ENCODE measurements at regions not wholly inside any gene's neighbourhood (a gene's known extent, or its start where the extent isn't known, plus 50 kb on each side); places are given as distances from the start of the nearest gene placed in this dataset.

- H3K27ac ChIP-seq: no peak overlapping the region
- no peak overlapping the region for H3K4me3 ChIP-seq
- no peaks in the 10 kb centered on the region for H3K36me3 ChIP-seq
- no peak for DNase-seq
- ATAC-seq: no peak
- intact Hi-C loops (cut with DNase I): no loop called here
- H3K4me1 ChIP-seq: peaks cover 0 to 4% (median 0%) of the 10 kb centered on the region in 9 donors
- WGBS, 2 donors: 72 to 73% methylated on average over 5 of the region's 5 CpGs
- H3K9me3 ChIP-seq: no peaks in the 10 kb centered on the region
- H3K27me3 ChIP-seq: no peaks in the 10 kb centered on the region
- TF ChIP-seq, protein P1, sequence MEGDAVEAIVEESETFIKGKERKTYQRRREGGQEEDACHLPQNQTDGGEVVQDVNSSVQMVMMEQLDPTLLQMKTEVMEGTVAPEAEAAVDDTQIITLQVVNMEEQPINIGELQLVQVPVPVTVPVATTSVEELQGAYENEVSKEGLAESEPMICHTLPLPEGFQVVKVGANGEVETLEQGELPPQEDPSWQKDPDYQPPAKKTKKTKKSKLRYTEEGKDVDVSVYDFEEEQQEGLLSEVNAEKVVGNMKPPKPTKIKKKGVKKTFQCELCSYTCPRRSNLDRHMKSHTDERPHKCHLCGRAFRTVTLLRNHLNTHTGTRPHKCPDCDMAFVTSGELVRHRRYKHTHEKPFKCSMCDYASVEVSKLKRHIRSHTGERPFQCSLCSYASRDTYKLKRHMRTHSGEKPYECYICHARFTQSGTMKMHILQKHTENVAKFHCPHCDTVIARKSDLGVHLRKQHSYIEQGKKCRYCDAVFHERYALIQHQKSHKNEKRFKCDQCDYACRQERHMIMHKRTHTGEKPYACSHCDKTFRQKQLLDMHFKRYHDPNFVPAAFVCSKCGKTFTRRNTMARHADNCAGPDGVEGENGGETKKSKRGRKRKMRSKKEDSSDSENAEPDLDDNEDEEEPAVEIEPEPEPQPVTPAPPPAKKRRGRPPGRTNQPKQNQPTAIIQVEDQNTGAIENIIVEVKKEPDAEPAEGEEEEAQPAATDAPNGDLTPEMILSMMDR (IDR thresholded peaks at IDR 0.05): no peak
These were observed 97.1 kb upstream of the NRXN3 start for GRCh38 chr14:78073028-78073427.

DNA sequence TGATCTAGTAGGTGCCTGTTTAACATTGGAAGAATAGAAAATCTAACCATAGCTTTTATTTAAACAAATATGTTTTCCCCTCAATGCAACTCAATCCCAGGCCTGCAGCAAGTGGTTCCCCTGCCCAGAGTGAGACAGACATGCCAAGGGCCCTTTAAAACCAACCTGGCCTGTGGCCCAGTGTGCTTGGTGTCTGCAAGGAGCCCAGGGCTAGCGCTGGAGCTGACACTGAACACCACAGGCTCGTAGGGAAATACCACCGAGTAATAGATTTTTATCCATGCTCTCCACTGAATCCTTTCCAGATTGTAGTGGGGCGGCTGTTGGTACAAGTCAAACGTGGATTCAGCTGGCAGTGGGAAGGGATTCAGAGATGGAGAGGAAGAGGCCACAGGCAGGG is 95.6 kb upstream of the NRXN3 start:
- TF ChIP-seq, protein P1 (IDR thresholded peaks at IDR 0.05): no peak
- Histone ChIP-seq H3K9me3 (no peaks in the 10 kb centered on the region), H3K36me3 (no peaks in the 10 kb centered on the region), H3K4me1 (peaks cover 0 to 4% (median 0%) of the 10 kb centered on the region in 9 donors), H3K27ac (no peak overlapping the region), H3K4me3 (no peak overlapping the region), H3K27me3 (no peaks in the 10 kb centered on the region)
- intact Hi-C loops (cut with DNase I): no loop called here
- WGBS, 2 donors: 37 to 50% methylated on average over 5 of the region's 5 CpGs
- DNase-seq (peak in 1 of 2 donors; percentile 14), ATAC-seq (no peak)

GRCh38 chr14:78075033-78075432 is 95.1 kb upstream of the NRXN3 start:
- H3K36me3 ChIP-seq: no peaks in the 10 kb centered on the region
- H3K27me3 ChIP-seq: no peaks in the 10 kb centered on the region
- WGBS, 2 donors: 71 to 78% methylated on average over 4 of the region's 4 CpGs
- DNase-seq: no peak
- no peak for ATAC-seq
- H3K27ac ChIP-seq: no peak overlapping the region
- H3K4me3 ChIP-seq: no peak overlapping the region
- H3K4me1 ChIP-seq: peaks cover 0 to 4% (median 0%) of the 10 kb centered on the region in 9 donors
- intact Hi-C loops (cut with DNase I): no loop called here
- H3K9me3 ChIP-seq: no peaks in the 10 kb centered on the region
- TF ChIP-seq, protein P1 (IDR thresholded peaks at IDR 0.05): no peak

- DNase-seq (peak in 1 of 2 donors; percentile 16), ATAC-seq (peak in 3 of 8 donors; percentile 29 to 52 (median 37))
- no peaks in the 10 kb centered on the region for H3K36me3 ChIP-seq
- no peaks in the 10 kb centered on the region for H3K9me3 ChIP-seq
- WGBS, 2 donors: 69 to 72% methylated on average over 9 of the region's 9 CpGs
- peaks cover 0 to 4% (median 0%) of the 10 kb centered on the region in 9 donors for H3K4me1 ChIP-seq
- no peak overlapping the region for H3K4me3 ChIP-seq
- no peaks in the 10 kb centered on the region for H3K27me3 ChIP-seq
- intact Hi-C loops (cut with DNase I): no loop called here
- no peak overlapping the region for H3K27ac ChIP-seq
- TF ChIP-seq, protein P1 (IDR thresholded peaks at IDR 0.05): no peak
These were observed 94.5 kb upstream of the NRXN3 start for GRCh38 chr14:78075555-78076277.
